HepG2 (cell line): ENCODE measurements at regions not wholly inside any gene's neighbourhood (a gene's known extent, or its start where the extent isn't known, plus 50 kb on each side); places are given as distances from the start of the nearest gene placed in this dataset.

Experiments
- ATAC-seq: fragments of 200-7000 bp; cut with Tn5 transposase; 3 replicates; pipeline ENCODE4 v1.9.1; 2020; ENCODE audit warnings: mild to moderate bottlenecking, moderate library complexity
- BruUV-seq: library from RNA; stranded (reverse); fragments of 400-500 nt; replicated peaks from 2 replicates; lab custom pipeline; 2021; lab: Mats Ljungman, UMichigan
- CTCF ChIA-PET: fragments of 300-600 bp; formaldehyde crosslinking; extraction: SDS; loops from one replicate; lab custom pipeline; 2021; ENCODE audit warnings: low total read pairs, inconsistent platforms, low intra/inter-chr PET ratio; lab: Yijun Ruan, JAX
- POLR2A ChIA-PET: fragments of 350-600 bp; sonication (Branson Sonifier 250); formaldehyde crosslinking; loops from one replicate; lab custom pipeline; 2020; ENCODE audit warnings: antibody characterized with exemption, inconsistent platforms; lab: Yijun Ruan, JAX
- DNase-seq: peaks from one replicate; pipeline ENCODE4 v3.0.0-alpha.2; 2015; ENCODE audit warnings: low spot score
- FAIRE-seq: peaks from 3 replicates; lab custom pipeline; 2011; peaks lifted over from hg19 to GRCh38; lab: Jason Lieb, UNC
- H2AFZ ChIP-seq: one replicate; pipeline ENCODE4 v1.6.1; 2011; ENCODE audit warnings: low read length, inconsistent platforms
- H3K27ac ChIP-seq: fragments of 300-600 bp; 3 replicates; pipeline ENCODE4 v1.8.0; 2011; ENCODE audit warnings: mixed run types, mild to moderate bottlenecking, mixed read lengths, low read length, inconsistent platforms; ENCODE audit not compliant: insufficient read depth; ENCODE audit errors: extremely low read length
- H3K27me3 ChIP-seq, 2 experiments: fragments of 200-600 bp in 1 of 2; 2 replicates in 1 of 2; 3 replicates in 1 of 2; pipeline versions ENCODE4 v1.6.0 to v1.8.0; 2011; ENCODE audit warnings: low read length in 2 of 2, mild to moderate bottlenecking in 2 of 2, moderate library complexity in 2 of 2, inconsistent platforms in 1 of 2; ENCODE audit not compliant: insufficient read depth in 2 of 2, control insufficient read depth in 1 of 2
- H3K36me3 ChIP-seq, 2 experiments: fragments of 200-600 bp in 1 of 2; replicated peaks in 1 of 2; 2 replicates in 1 of 2; 3 replicates in 1 of 2; pipeline versions ENCODE4 v1.5.1 to v1.8.0; 2011; ENCODE audit warnings: low read length in 2 of 2, inconsistent platforms in 1 of 2; ENCODE audit not compliant: insufficient read depth in 2 of 2, control insufficient read depth in 1 of 2
- H3K4me1 ChIP-seq: 2 replicates; pipeline ENCODE4 v1.5.1; 2012; ENCODE audit warnings: low read length, inconsistent platforms; ENCODE audit not compliant: insufficient read depth
- H3K4me2 ChIP-seq: 2 replicates; pipeline ENCODE4 v1.6.0; 2011; ENCODE audit warnings: low read depth, low read length, inconsistent platforms
- H3K4me3 ChIP-seq, 3 experiments: fragments of 200-600 bp in 1 of 3; sonication (generic), shearing (Covaris generic) in 1 of 3; replicated peaks in 1 of 3; 2 replicates each; pipeline ENCODE4 v1.5.1; 2011 to 2016; ENCODE audit warnings: low read length in 3 of 3, inconsistent platforms in 2 of 3, low read depth in 2 of 3, mild to moderate bottlenecking in 2 of 3, control low read depth in 1 of 3, mixed read lengths in 1 of 3; ENCODE audit not compliant: insufficient read depth in 1 of 3
- H3K79me2 ChIP-seq: one replicate; pipeline ENCODE4 v1.6.1; 2011; ENCODE audit warnings: low read length, inconsistent platforms; ENCODE audit not compliant: insufficient read depth
- H3K9ac ChIP-seq: 2 replicates; pipeline ENCODE4 v1.6.0; 2011; ENCODE audit warnings: mild to moderate bottlenecking, low read depth, low read length, inconsistent platforms; ENCODE audit not compliant: insufficient read depth
- H3K9me3 ChIP-seq: 2 replicates; pipeline ENCODE4 v1.5.1; 2012; ENCODE audit warnings: mild to moderate bottlenecking, low read length
- H4K20me1 ChIP-seq: 2 replicates; pipeline ENCODE4 v1.6.0; 2011; ENCODE audit warnings: inconsistent platforms, mild to moderate bottlenecking, low read length, moderate library complexity; ENCODE audit not compliant: insufficient read depth
- CERS6 ChIP-seq: sonication (generic); formaldehyde crosslinking; IDR thresholded peaks from 2 replicates; pipeline ENCODE4 v1.5.0; 2020; ENCODE audit warnings: missing genetic modification reagents
- ETV5 ChIP-seq: IDR thresholded peaks from 2 replicates; pipeline ENCODE4 v1.6.1; 2018; ENCODE audit warnings: missing biosample characterization, missing genetic modification reagents, inconsistent platforms, borderline replicate concordance
- NONO ChIP-seq, 2 experiments: fragments of 450-650 bp in 1 of 2; sonication (generic) in 1 of 2; formaldehyde crosslinking in 1 of 2; IDR thresholded peaks in 1 of 2; conservative IDR thresholded peaks in 1 of 2; 2 replicates each; pipeline versions ENCODE4 v1.6.1 to v1.8.0; 2017 to 2022; ENCODE audit warnings: mild to moderate bottlenecking in 1 of 2, missing genetic modification reagents in 1 of 2, moderate library complexity in 1 of 2
- SMAD9 ChIP-seq: sonication (generic); formaldehyde crosslinking; IDR thresholded peaks from 2 replicates; pipeline ENCODE4 v1.5.1; 2020; ENCODE audit warnings: mild to moderate bottlenecking, missing genetic modification reagents
- SUZ12 ChIP-seq: fragments of 150-350 bp; IDR thresholded peaks from 2 replicates; pipeline ENCODE4 v1.6.1; 2014; ENCODE audit warnings: low read depth, low read length
- ZNF260 ChIP-seq: sonication (generic); formaldehyde crosslinking; IDR thresholded peaks from 2 replicates; pipeline ENCODE4 v1.4.0; 2020; ENCODE audit warnings: missing genetic modification reagents, low read depth, mild to moderate bottlenecking, borderline replicate concordance
- ZNF503 ChIP-seq: sonication (generic); formaldehyde crosslinking; IDR thresholded peaks from 2 replicates; pipeline ENCODE4 v1.4.0; 2020; ENCODE audit warnings: missing genetic modification reagents
- ZNF709 ChIP-seq: sonication (generic); formaldehyde crosslinking; IDR thresholded peaks from 2 replicates; pipeline ENCODE4 v1.5.0; 2020; ENCODE audit warnings: mild to moderate bottlenecking, missing genetic modification reagents
- WGBS: methylation state at CpG from one replicate; pipeline ENCODE4 v1.1.6; 2017; ENCODE audit warnings: low lambda C conversion rate; 5-methylcytosine and 5-hydroxymethylcytosine counted together
- in situ Hi-C: cut with HindIII; loops from 2 replicates; pipeline ENCODE4 v1.10.0; 2017; ENCODE audit warnings: low pct_unique_long_range_greater_than_20kb; ENCODE audit not compliant: extremely low pct_ligation_motif_present
- intact Hi-C: fragments of 100-400 bp; cut with micrococcal nuclease; formaldehyde crosslinking; loops from one replicate; pipeline ENCODE4 v1.10.0; 2022; ENCODE audit not compliant: unreplicated experiment

GRCh38 chr4:111020476-111020875 lies 397.6 kb upstream of the PITX2 start:
- Histone ChIP-seq H2AFZ (no peak overlapping the region), H3K27me3 (no peaks in the 10 kb centered on the region), H3K4me3 (no peak overlapping the region), H3K9ac (no peak overlapping the region), H3K27ac (no peak overlapping the region), H3K36me3 (no peaks in the 10 kb centered on the region), H3K79me2 (no peaks in the 10 kb centered on the region), H3K9me3 (no peaks in the 10 kb centered on the region), H4K20me1 (no peaks in the 10 kb centered on the region), H3K4me1 (no peaks in the 10 kb centered on the region), H3K4me2 (no peak overlapping the region)
- intact Hi-C loops = no loop called here
- DNase-seq (no peak), FAIRE-seq (no peak), ATAC-seq (no peak)
- no TSS peak for BruUV-seq
- CTCF ChIA-PET = no interaction called here
- POLR2A ChIA-PET = no interaction called here
- WGBS = 0% methylated on average over 1 of the region's 1 CpG
- in situ Hi-C loops = no loop called here
- TF ChIP-seq SUZ12 = no peak
- TF ChIP-seq CERS6 (CRISPR knock-in tag) = no peak
- no peak for TF ChIP-seq ZNF503 (CRISPR knock-in tag)
- TF ChIP-seq ZNF709 (CRISPR knock-in tag) = no peak
- no peak for TF ChIP-seq SMAD9 (CRISPR knock-in tag)
- no peak for TF ChIP-seq NONO (IDR thresholded peaks at IDR 0.05)
- TF ChIP-seq NONO (CRISPR knock-in tag; conservative IDR thresholded peaks at IDR 0.05) = no peak
- no peak for TF ChIP-seq ETV5
- no peak for TF ChIP-seq ZNF260 (CRISPR knock-in tag)
